ENCODE measurements at regions not wholly inside any gene's neighbourhood (a gene's known extent, or its start where the extent isn't known, plus 50 kb on each side); places are given as distances from the start of the nearest gene placed in this dataset.
"Not testable (repeated sequence)": the region's sequence is repeated elsewhere in the genome, so short reads cannot be mapped to it uniquely, and the experiment has no call there.

GRCh38 chr1:221204055-221204833 is 325.0 kb downstream of the HLX start:
- peak; percentile 87 to 90 for DNase-seq

GRCh38 chr1:221206076-221206475 is 326.8 kb downstream of the HLX start:
- DNase-seq, result peak; percentile 27 to 76

- no peak for DNase-seq
Observed at GRCh38 chr1:221212926-221213325, 333.7 kb downstream of the HLX start.

DNA sequence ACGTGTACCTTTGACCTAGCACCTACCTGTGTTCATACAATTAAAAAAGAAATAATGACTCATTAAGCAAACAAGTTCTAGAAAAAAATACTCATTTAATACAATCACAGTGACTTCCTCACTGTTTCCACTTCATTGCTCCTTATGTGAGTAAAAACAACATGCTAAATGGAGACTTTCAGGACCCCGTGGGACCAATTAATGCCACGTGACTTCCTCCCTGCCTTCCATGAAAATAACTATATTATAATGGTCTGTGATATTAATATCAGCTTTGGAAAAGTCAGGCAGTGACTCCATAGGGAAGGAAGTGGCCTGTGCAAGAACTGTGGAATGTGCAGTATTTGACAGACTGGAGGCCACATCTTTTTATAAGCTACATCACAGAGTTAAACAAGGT is 337.8 kb downstream of the HLX start:
- no peak for DNase-seq

GRCh38 chr1:221223281-221223680 is 344.0 kb downstream of the HLX start:
- DNase-seq, result no peak

DNA sequence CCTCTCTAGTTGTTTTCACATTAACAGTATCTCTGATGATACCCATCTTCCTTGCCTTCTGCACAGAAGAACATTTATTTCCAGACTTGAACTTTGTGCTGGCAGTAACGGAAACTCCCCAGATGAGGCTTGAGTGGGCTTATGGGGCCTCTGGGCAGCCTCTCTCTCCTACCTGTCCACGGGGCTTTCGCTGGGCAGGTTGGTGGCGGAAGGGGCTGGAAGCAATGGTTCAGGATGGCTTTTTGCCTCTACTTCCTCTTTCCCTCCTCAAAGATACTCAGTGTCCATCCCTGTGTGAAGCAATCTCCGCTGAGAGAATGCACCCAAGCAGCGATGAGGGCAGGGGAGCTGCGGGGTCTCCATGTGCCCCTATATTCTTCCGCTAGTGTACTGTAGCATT is 348.2 kb downstream of the HLX start:
- DNase-seq, result no peak

DNA sequence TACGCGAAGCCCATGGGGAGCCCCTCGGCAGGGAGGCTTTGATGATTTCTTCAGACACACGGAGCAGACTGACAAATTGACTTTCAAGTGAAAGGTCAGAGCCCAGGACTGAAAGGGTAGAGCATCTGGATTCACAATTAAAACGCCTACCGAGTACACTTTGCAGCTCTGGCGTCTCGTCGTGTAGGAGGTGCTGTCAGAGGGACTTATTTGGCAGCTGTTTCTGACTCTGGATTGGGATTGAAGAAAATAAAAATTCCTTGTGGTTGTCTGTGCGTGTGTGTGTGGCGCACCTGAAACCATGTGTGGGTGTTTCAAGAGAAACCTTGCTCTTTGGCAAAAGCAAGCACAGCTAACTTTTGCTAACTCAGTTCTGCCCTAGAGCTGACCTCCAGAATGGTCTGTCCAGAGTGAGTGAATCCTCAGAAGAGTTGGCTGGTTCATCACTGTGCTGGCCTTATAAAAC is 348.7 kb downstream of the HLX start:
- DNase-seq, result no peak

DNA sequence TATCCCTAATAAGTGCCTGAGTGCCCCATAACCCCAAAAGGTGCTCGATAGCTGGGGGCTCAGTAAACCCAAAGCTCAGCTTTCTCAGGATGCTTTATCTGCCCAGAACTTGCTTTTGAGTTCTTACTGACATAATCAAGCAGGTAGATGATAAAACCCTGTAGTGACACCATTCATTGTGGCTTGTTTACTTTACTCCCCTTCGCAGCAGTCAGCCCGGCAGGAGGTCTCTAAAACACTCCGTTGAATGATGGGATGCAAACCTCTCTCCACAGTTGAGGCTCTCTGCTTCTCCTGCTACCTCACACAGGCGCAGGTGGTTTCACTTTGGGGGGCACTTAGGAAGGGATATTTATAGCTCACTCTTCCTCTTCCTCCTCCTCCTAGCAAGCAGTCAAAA is 349.4 kb downstream of the HLX start:
- DNase-seq, result no peak

- DNase-seq, result no peak
Observed at GRCh38 chr1:221230605-221231004, 351.4 kb downstream of the HLX start.

DNA sequence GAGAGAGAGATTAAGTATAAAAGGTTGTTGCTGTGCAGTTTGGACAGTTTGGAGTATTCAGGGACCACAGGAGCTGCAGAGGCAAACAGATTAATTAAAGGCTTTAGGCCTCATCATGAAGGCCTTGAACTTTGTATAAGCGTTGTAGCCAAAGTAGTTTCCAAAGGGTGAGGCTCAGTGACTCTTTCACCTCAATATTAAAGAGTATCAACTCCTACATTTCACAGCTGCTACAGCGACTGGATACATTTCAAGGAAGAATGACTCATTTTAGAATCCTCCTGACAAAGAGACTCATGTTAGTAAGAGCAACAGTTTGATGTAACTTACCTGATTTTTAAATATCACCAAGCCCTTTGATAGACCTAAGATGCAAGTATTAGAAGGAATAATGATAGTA is 355.5 kb downstream of the HLX start:
- no peak for DNase-seq

DNA sequence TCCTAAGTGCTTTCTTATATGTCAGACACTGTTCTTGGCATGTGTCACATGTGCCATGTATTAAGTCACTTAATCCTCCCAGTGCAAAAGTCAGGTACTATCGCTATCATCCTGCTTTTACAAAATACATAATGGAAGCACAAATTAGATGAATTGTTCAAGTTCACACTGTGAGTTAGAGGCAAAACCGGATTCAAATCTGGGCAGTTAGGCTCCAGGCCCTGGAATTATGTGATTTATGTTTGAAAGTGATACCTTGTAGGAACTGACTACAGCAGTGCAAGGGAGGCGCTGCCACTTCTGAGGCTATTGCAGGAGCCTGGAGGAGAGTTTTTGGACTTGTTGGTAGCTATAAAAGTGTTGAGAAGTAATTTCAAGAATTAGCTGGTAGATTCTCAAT is 358.3 kb downstream of the HLX start:
- no peak for DNase-seq

GRCh38 chr1:221239181-221239580 is 359.9 kb downstream of the HLX start:
- DNase-seq, result no peak

DNA sequence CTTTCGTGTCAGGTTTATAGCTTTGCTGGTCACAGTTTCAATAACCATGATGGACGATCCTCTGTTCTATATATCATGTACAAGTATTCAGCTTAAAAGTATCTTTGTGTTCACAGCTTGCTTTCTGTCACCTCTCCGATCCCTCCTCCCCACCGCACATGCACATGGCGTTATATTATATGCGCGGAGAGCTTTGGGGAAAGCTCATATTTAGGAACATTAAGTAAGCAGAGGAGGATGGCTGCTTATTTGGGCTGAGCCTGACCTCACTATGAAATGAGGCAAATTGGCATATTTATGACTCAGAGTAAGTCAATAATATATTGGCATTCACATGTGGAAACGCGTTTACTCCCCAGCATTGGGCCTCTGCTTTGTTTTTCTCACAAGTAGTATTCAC is 360.5 kb downstream of the HLX start:
- peak in 1 of 2 experiments; percentile 19 for DNase-seq

- no peak for DNase-seq
Observed at GRCh38 chr1:221240690-221241089, 361.4 kb downstream of the HLX start.

- DNase-seq, result no peak
Observed at GRCh38 chr1:221241157-221241556, 361.9 kb downstream of the HLX start.

DNA sequence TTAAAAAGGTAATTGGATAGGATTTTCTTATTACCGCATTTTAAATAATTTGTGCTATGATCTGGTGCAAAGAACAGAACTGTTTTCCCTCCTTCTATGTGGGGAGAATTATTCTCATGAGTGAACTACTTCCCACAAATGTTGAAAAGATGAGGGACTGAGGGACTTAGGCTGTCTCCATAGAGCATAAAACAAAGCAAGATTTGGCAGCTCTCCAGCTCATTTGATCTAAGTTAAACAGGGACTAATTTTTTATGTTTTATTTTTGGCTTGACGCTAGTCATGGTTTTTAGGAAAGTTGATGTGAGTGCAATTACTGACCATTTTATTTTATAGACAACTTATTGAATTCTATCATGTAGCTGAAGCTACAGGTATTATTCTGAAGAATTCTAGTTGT is 362.3 kb downstream of the HLX start:
- DNase-seq, result peak in 1 of 2 experiments; percentile 51

DNA sequence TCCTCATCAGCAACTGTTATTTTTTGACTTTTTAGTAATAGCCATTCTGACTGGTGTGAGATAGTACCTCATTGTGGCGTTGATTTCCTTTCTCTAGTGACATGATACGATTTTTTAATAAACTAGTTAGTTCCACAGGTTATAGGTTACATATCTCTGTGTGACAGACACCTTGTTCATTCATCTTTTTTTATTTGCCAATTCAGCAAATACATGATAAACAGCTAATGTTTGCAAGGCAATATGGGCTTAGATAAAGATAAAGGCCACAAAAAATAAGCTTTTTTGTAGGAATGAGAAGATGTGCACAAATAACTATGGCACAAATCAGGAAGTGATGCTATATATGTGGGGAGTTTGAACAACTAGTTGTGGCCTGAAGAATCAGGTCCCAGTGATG is 366.8 kb downstream of the HLX start:
- DNase-seq, result no peak

DNA sequence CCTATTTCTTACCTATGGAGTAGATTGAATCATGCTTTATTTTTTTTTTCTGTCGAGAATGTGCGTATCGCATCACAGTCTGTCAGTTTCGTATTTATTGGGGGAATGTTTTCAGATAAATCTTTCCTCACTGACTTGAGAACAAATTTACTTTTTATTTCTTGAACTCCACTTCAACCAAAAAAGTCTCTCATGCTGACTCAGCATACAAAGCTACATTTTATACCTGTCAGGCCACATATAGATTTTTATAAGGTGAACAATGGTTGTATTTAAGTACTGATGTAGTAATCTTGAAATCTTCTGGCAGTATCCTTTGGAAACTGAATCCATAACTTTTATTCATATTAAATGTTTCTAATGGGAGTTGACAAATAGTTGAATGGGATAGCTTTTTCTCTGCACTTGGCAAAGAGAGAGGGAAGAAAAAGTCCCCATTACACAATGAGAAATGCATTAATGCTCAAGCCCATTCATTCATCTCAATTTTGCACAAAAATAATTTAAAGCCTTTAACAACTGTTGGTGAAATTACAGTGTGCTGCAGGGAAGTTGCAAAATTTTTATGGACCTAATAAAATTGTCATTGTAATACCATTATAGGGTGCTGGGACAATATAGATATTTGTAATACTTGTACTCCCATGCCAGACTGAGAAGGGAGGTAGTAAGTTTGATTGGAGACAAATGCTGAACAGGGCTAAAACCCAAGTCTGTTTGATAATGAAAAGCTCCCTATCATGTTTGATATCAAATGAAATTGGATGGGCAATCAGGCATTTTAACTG is 367.6 kb downstream of the HLX start:
- no peak for DNase-seq

DNA sequence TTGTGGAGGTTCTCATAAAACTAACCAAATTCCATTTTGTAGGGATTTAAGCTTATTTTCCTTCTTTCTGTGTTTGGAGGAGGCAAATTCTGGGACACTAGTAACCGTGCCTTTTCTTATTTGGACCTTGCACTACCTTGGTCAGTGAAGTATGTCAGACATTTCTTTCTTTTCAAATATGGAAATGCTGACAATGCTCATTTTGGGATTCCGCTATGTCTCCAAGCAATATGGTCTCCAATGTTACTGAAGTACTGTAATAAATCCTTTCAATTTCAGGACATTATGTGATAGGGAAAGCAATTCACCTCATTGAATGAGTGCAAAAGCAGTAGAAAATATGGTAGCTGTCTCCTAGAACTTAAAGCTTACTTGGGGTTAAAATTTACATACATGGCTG is 372.3 kb downstream of the HLX start:
- no peak for DNase-seq

DNA sequence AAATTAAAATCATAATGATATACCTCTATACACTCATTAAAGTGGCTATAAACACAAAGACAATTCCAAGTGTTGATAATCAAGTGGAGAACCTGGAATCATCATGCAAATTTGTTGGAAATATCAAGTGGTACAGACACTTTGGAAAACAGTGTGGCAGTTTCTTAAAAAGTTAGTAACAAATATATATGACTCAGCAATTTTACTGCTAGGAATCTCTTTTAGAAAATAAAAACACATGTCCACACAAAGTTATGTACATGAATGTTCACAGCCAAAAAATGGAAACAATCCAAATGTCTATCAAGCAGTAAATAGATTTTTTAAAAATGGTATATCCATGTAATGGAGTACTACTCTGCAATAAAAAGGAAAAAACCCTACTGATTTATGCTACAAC is 375.6 kb downstream of the HLX start:
- DNase-seq, result no peak

- no peak for DNase-seq
Observed at GRCh38 chr1:221256773-221257172, 377.5 kb downstream of the HLX start.

- not testable (repeated sequence) for DNase-seq
Observed at GRCh38 chr1:221257548-221257947, 378.3 kb downstream of the HLX start.

GRCh38 chr1:221262677-221263076 is 383.4 kb downstream of the HLX start:
- DNase-seq, result not testable (repeated sequence)
